ENCODE measurements at regions not wholly inside any gene's neighbourhood (a gene's known extent, or its start where the extent isn't known, plus 50 kb on each side); places are given as distances from the start of the nearest gene placed in this dataset.
"Not testable (repeated sequence)": the region's sequence is repeated elsewhere in the genome, so short reads cannot be mapped to it uniquely, and the experiment has no call there.

GRCh38 chr9:102355982-102356381, 617.5 kb upstream of the GRIN3A start:
- no peak for DNase-seq

- DNase-seq, result no peak
Measured at GRCh38 chr9:102354041-102354440, 615.6 kb upstream of the GRIN3A start.

- not testable (repeated sequence) for DNase-seq
Measured at GRCh38 chr9:102337471-102337870, 599.0 kb upstream of the GRIN3A start.

GRCh38 chr9:102309379-102309778, 570.9 kb upstream of the GRIN3A start:
- DNase-seq, result no peak

- DNase-seq, result no peak
Measured at GRCh38 chr9:102295188-102295587, 556.7 kb upstream of the GRIN3A start.

GRCh38 chr9:102273952-102274351, 535.5 kb upstream of the GRIN3A start:
- peak; percentile 11 for DNase-seq

- DNase-seq, result no peak
Measured at GRCh38 chr9:102253099-102253498, 514.7 kb upstream of the GRIN3A start.

- no peak for DNase-seq
Measured at GRCh38 chr9:102244916-102245315, 506.5 kb upstream of the GRIN3A start.

- DNase-seq, result no peak
Measured at GRCh38 chr9:102237520-102237919, 499.1 kb upstream of the GRIN3A start.

GRCh38 chr9:102237094-102237493, 498.6 kb upstream of the GRIN3A start:
- DNase-seq, result no peak

- not testable (repeated sequence) for DNase-seq
Measured at GRCh38 chr9:102227416-102227815, 489.0 kb upstream of the GRIN3A start.

GRCh38 chr9:102225841-102226441, 487.5 kb upstream of the GRIN3A start:
- no peak for DNase-seq

GRCh38 chr9:102223320-102224136, 485.1 kb upstream of the GRIN3A start:
- DNase-seq, result not testable (repeated sequence)

GRCh38 chr9:102209176-102209575, 470.7 kb upstream of the GRIN3A start:
- no peak for DNase-seq

- DNase-seq, result no peak
Measured at GRCh38 chr9:102206432-102206831, 468.0 kb upstream of the GRIN3A start.

- DNase-seq, result no peak
Measured at GRCh38 chr9:102205251-102205650, 466.8 kb upstream of the GRIN3A start.

GRCh38 chr9:102202126-102202525, 463.7 kb upstream of the GRIN3A start:
- peak; percentile 14 for DNase-seq

GRCh38 chr9:102185962-102186361, 447.5 kb upstream of the GRIN3A start:
- DNase-seq, result no peak

GRCh38 chr9:102185371-102185770, 446.9 kb upstream of the GRIN3A start:
- DNase-seq, result no peak

- peak; percentile 12 for DNase-seq
Measured at GRCh38 chr9:102178811-102179210, 440.4 kb upstream of the GRIN3A start.

GRCh38 chr9:102174202-102174601, 435.8 kb upstream of the GRIN3A start:
- DNase-seq, result not testable (repeated sequence)

GRCh38 chr9:102164247-102164646, 425.8 kb upstream of the GRIN3A start:
- no peak for DNase-seq

GRCh38 chr9:102153081-102153480, 414.6 kb upstream of the GRIN3A start:
- DNase-seq, result not testable (repeated sequence)

- no peak for DNase-seq
Measured at GRCh38 chr9:102135768-102136167, 397.3 kb upstream of the GRIN3A start.

- DNase-seq, result no peak
Measured at GRCh38 chr9:102124465-102124864, 386.0 kb upstream of the GRIN3A start.
